ENCODE measurements at regions not wholly inside any gene's neighbourhood (a gene's known extent, or its start where the extent isn't known, plus 50 kb on each side); places are given as distances from the start of the nearest gene placed in this dataset.

GRCh38 chr2:17302281-17302680 lies 216.0 kb downstream of the RAD51AP2 start:
- DNase-seq, result no peak

- DNase-seq, result no peak
These were observed 216.8 kb downstream of the RAD51AP2 start for GRCh38 chr2:17301437-17301836.

GRCh38 chr2:17299891-17300540 lies 218.2 kb downstream of the RAD51AP2 start:
- no peak for DNase-seq

DNA sequence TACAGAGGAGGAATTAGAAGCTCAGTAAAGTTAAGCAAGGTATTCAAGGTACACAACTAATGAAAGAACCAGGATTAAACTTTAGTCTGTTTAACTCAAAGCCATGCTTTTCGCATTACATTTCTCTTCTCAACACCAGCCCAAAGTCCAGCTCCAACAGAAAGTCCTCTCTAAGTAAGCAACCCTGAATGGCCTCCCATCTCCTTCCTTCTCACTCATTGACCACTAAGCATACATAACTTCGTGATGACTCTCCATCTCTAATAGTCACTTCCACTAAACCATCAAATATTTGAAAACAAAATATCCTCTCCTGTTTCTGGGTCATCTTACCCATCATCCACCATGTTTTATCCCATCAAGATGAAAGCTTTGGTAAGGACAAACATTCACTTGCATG lies 219.8 kb downstream of the RAD51AP2 start:
- DNase-seq, result no peak

DNA sequence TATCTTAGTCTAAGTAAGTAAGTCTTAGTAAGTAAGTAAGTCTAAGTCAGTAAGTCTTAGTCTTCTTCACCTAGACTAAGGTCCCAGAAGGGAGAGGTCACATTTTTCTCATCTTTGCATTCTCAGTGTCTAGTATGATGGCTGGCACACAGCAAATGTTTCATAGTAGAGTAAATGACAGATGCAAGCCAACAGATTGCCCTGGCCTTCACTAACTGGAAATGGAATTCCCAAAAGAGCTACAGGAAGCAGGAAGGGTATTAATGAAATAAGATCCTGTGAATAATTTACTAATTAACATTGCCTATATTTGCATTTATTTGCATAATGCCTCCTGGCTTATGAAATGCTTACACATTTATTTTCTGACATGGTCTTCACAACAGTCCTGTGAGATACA lies 221.6 kb downstream of the RAD51AP2 start:
- DNase-seq, result no peak

DNA sequence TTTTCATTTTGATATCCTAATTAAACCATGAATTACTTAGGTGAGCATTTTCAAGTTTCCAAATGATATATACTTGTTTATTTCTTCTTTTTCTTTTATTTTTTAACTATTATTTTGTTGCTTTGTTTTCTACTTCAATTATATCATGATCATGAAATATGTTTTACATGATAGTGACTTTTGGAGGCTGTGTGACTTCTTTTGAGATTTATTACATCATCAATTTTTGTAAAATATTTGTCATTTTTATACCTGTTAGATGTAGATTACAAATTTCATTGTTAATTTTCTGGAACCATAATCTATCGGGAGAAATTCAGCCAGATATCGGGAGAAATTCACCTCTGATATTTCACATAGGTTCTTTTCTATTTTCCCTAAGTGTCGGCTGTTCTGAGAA lies 228.6 kb downstream of the RAD51AP2 start:
- DNase-seq, result no peak

DNA sequence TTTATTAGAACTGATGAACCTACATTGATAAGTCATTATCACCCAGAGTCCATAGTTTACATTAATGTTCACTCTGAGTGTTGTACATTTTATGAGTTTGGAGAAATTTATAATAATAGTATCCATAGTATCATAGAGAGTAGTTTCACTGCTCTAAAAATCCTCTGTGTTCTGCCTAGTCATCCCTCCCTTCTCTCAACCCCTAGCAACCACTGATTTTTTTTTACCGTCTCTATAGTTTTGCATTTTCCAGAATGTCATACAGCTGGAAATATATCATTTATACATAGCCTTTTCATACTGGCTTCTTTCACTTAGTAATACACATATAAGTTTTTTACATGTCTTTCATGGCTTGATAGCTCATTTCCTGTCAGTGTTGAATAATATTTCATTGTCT lies 231.1 kb downstream of the RAD51AP2 start:
- DNase-seq, result no peak

DNA sequence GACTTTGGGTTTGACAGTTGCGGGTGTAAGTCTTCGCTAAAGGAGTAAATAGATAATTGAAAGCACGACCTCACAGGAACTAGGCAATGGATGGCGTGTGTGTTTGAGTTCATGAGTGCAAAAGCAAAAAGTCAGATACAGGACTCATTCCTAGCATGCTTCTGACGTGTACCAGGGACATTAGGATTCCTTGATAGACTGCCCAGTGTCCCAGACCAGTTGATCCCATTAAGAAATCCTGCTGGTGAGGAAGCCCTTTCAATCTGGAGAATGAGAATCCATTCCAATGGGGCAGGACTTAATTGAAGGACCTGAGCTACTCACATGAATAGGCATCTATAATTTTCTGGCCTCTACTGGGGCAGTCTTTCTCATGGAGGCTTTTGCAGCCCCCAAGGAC lies 235.4 kb downstream of the RAD51AP2 start:
- DNase-seq, result no peak

DNA sequence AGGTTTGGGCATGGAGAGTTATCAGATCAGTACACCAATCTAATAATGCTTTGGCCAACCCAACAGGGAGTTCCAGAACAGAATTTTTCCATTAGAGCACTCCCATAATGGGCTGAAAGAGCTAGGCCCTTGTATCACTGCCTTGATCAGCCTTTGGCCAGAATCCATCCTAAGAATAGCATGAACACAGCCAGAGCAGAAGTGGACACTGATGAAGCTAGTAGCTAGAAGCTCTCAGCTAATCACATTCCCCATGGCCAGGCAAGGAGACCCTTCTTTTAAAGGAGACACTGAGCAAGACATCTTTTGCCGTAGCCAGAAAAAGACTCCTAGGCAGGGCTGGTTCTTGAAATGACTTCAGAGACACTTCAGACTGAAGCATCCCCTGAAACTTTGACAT lies 236.0 kb downstream of the RAD51AP2 start:
- no peak for DNase-seq

DNA sequence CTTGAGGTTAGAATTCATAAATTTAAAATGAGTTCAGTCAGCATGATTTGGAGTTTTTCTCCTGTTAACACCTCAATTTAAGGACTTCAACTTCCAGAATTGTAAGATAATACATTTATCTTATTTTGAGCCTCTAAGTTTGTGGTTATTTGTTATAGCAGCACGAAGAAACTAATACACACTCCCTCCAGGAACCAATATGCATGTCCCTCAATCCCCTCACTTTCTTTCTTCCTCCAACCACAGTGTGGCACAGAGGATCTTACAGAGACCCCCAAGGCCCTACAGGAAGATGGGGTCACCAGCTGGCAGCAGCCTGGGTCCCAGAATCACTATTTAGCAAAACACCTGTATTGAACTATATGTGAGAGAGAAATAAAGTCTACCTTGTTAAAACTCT lies 242.0 kb downstream of the RAD51AP2 start:
- DNase-seq, result no peak

DNA sequence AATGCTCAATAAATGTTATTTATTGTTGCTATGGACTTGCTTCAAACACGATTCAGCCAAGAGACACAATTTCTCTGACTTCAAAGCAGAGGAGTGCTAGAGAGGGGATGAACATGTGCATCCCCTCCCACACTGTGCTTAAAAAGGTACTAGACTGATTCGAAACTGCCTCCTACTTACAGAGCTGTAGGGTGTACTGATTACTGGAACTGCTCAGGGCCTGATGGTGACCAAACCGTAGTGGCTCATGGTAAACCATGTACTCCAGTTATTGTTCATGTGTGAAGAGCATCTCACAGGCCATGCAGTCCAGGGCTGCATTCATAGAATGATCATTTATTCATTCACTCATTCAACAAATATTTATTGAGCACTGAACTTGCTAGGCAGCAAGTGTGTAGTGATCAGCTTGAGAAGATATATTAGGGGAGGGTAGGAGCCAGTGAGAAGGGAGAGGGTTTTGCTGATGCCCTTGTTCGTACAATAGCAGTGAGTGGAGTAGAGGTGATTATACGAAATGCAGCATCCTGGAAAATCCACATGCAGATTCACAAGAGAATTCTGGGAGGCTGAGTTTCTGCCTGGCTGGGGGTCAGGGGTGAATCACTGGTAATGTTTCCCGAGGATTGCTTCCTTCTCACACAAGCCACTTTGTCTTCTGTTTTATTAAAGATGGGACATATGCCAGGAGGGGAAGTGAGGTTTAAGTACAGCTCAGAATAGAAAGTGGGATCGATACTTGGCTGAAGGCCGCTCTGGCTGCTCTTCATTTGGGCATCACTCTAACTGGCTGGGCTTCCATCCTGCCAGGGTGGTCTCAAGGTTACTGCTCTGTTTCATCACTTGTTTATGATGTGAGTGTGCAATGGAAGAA lies 245.4 kb downstream of the RAD51AP2 start:
- no peak for DNase-seq

DNA sequence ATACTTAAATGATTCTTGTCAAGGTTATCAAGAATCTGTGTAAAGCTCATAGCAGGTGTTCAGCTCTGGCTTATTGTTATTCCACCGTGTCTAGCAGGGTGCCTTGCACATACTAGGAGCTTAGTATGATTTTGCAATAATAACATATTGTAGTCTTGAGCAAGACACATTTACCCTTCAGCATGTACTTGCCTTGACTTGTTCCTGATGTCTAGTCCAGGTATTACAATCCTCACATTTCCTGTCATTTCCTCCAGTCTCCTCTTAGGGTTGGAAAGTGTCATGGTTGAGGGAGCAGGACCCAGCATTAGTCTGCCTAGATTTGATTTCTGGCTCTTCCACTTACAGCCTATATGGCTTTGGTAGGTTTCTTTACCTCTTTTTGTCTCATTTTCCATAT lies 246.1 kb downstream of the RAD51AP2 start:
- DNase-seq, result no peak

GRCh38 chr2:17271416-17271815 lies 246.8 kb downstream of the RAD51AP2 start:
- no peak for DNase-seq

GRCh38 chr2:17270894-17271293 lies 247.3 kb downstream of the RAD51AP2 start:
- no peak for DNase-seq

DNA sequence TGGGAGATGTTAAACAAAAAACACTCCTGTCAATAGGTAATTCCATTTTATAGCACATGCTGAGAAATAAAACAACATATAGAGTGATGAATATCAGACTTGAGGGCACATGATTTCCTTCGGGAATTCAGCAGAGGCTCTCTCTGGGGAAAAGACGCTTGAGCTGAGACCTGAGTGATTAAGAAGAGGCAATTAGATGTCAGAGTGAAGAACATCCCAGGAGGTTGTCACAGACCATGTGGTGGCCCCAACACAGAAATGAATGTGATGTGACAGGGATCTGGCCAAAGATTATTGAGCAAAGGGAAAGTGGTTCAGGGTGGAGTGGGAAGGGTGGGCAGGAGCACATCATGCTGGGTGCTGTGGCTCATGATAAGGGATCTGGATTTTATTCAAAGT lies 254.7 kb downstream of the RAD51AP2 start:
- DNase-seq, result no peak

- no peak for DNase-seq
These were observed 255.2 kb downstream of the RAD51AP2 start for GRCh38 chr2:17262854-17263569.

GRCh38 chr2:17259613-17260012 lies 258.6 kb downstream of the RAD51AP2 start:
- no peak for DNase-seq

GRCh38 chr2:17258861-17259260 lies 259.4 kb downstream of the RAD51AP2 start:
- DNase-seq, result no peak

DNA sequence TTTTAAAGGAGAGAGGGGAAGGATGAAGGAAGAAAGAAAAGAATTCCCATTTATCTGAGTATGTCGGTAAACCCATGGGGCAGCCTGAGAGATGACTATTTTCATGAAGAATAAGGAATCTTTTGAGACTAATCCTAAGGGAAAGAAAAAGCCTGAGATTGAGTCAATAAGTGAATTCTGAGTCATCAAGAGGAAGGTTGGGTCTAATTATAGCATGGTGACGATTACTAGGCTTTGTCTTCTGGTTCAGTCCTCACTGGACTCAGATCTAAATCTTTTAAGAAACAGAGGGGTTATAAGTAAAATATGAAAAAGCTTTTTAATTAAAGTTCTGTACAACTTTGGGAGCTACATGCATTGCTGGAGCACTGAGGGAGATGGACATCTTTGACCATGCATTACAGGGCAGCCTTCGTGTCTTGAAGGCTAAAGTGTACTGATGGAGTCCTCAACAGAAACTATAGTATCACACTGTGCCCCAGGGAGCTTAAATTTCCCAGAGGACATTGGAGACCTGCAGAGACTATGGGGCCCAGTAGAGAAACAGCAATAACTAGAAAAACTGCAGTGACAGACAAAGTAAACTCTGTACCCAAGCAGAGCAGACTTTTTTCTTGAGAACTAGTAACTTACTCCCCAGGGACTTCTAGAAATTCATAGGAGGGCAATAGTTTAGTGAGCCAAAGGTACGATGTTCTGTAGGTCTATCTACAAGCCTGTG lies 260.9 kb downstream of the RAD51AP2 start:
- DNase-seq, result no peak

DNA sequence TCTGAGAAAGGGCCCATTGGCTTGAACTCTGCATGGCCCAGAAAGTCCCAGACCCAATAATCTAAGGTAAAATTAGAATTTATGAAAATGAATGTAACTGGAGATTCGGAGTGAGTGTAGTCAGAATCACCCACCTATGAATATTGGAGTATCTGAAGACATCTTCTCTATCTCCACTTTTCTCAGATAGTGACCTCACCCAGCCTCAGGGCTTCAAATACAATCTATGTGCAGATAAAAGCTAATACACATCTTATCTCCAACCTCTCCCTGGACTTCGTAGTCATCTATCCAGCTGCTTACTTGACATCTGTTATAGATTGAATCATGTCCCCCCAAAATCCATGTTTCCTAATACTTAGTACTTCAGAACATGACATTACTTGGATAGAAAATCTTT lies 263.2 kb downstream of the RAD51AP2 start:
- DNase-seq, result no peak

- no peak for DNase-seq
These were observed 263.8 kb downstream of the RAD51AP2 start for GRCh38 chr2:17254421-17254820.

GRCh38 chr2:17252258-17252657 lies 266.0 kb downstream of the RAD51AP2 start:
- no peak for DNase-seq

DNA sequence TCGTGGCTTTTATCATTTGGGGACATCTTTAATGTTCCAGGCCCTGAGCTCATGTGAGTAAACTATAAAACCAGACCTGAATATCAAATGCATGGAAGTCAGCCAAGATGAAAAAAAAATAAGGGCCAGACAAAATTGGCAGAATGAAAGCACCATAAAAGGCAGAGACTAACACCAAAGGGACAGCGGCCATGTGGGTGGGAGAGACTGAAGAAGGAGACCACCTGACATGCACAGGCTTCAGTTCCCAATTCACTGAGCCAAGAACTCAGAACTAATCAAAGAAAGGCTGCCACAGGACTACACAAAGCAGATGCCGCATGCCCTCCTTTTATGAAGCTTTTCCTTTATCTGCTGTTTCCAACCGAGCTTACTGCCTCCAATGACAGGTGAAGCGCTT lies 267.1 kb downstream of the RAD51AP2 start:
- no peak for DNase-seq
